ENCODE measurements at regions not wholly inside any gene's neighbourhood (a gene's known extent, or its start where the extent isn't known, plus 50 kb on each side); places are given as distances from the start of the nearest gene placed in this dataset.

GRCh38 chr20:62583424-62583920, 58.8 kb upstream of the SLCO4A1 start:
- DNase-seq = no peak

GRCh38 chr20:62584671-62585460, 57.4 kb upstream of the SLCO4A1 start:
- no peak for DNase-seq

- no peak for DNase-seq
These were observed 56.8 kb upstream of the SLCO4A1 start for GRCh38 chr20:62585461-62585970.

- DNase-seq = no peak
These were observed 55.5 kb upstream of the SLCO4A1 start for GRCh38 chr20:62586799-62587198.

GRCh38 chr20:62587757-62588402, 54.4 kb upstream of the SLCO4A1 start:
- DNase-seq = peak; percentile 5

- DNase-seq = no peak
These were observed 53.7 kb upstream of the SLCO4A1 start for GRCh38 chr20:62588458-62589149.

GRCh38 chr20:62589150-62589498, 53.2 kb upstream of the SLCO4A1 start:
- DNase-seq = no peak

- no peak for DNase-seq
These were observed 52.6 kb upstream of the SLCO4A1 start for GRCh38 chr20:62589720-62590119.

- peak; percentile 27 for DNase-seq
These were observed 51.8 kb upstream of the SLCO4A1 start for GRCh38 chr20:62590309-62591121.

GRCh38 chr20:62591122-62591468, 51.2 kb upstream of the SLCO4A1 start:
- DNase-seq = no peak

- DNase-seq = no peak
These were observed 50.7 kb upstream of the SLCO4A1 start for GRCh38 chr20:62591591-62591990.
